HEK293 (cell line): ENCODE measurements at regions not wholly inside any gene's neighbourhood (a gene's known extent, or its start where the extent isn't known, plus 50 kb on each side); places are given as distances from the start of the nearest gene placed in this dataset.

Experiments
- CTCF ChIA-PET: fragments of 350-600 bp; formaldehyde crosslinking; extraction: SDS; loops from one replicate; lab custom pipeline; 2021; ENCODE audit warnings: antibody characterized with exemption; lab: Yijun Ruan, JAX
- POLR2A ChIA-PET: fragments of 300-600 bp; formaldehyde crosslinking; extraction: SDS; loops from one replicate; lab custom pipeline; 2020; ENCODE audit warnings: antibody characterized with exemption, inconsistent platforms; lab: Yijun Ruan, JAX
- H3K27ac ChIP-seq: fragments of 200-500 bp; sonication (Bioruptor generic); 2 replicates; pipeline ENCODE4 v1.5.1; 2014; ENCODE audit warnings: low read depth, low read length, control low read depth, inconsistent platforms; ENCODE audit errors: extremely low read depth
- H3K36me3 ChIP-seq, 2 experiments: fragments of 200-500 bp in 1 of 2; sonication (Bioruptor generic) in 1 of 2; 1 replicate in 1 of 2; 2 replicates in 1 of 2; pipeline ENCODE4 v1.5.1; 2014 to 2017; ENCODE audit warnings: inconsistent platforms in 2 of 2, low read length in 2 of 2; ENCODE audit not compliant: control insufficient read depth in 2 of 2, insufficient read depth in 1 of 2
- H3K4me1 ChIP-seq: fragments of 200-500 bp; sonication (Bioruptor generic); 2 replicates; pipeline ENCODE4 v1.5.1; 2014; ENCODE audit warnings: mild to moderate bottlenecking, low read length, inconsistent platforms; ENCODE audit not compliant: control insufficient read depth, insufficient read depth
- H3K4me3 ChIP-seq: 2 replicates; pipeline ENCODE4 v1.5.1; 2011; ENCODE audit warnings: low read depth, mild to moderate bottlenecking, control low read depth, low read length, moderate library complexity
- H3K9me3 ChIP-seq: fragments of 200-500 bp; sonication (Bioruptor generic); 2 replicates; pipeline ENCODE4 v1.5.1; 2014; ENCODE audit warnings: low read depth, low read length, inconsistent platforms; ENCODE audit not compliant: control insufficient read depth, insufficient read depth
- BCL11B ChIP-seq: fragments of 450-650 bp; formaldehyde crosslinking; IDR thresholded peaks from 2 replicates; pipeline ENCODE4 v1.5.1; 2016; ENCODE audit warnings: low read depth, missing biosample characterization, missing genetic modification characterization
- KLF9 ChIP-seq: fragments of 450-650 bp; formaldehyde crosslinking; IDR thresholded peaks from 2 replicates; pipeline ENCODE4 v1.5.1; 2016; ENCODE audit warnings: missing biosample characterization, missing genetic modification characterization, low read depth
- MZF1 ChIP-seq: fragments of 450-650 bp; formaldehyde crosslinking; IDR thresholded peaks from 2 replicates; pipeline ENCODE4 v1.5.1; 2017; ENCODE audit warnings: missing biosample characterization, missing genetic modification characterization, borderline replicate concordance
- OSR2 ChIP-seq: fragments of 450-650 bp; formaldehyde crosslinking; IDR thresholded peaks from 2 replicates; pipeline ENCODE4 v1.5.1; 2016; ENCODE audit warnings: missing biosample characterization, missing genetic modification characterization
- PRDM1 ChIP-seq: fragments of 450-650 bp; formaldehyde crosslinking; IDR thresholded peaks from 2 replicates; pipeline ENCODE4; 2016; ENCODE audit warnings: missing biosample characterization, missing genetic modification characterization
- SP7 ChIP-seq: fragments of 450-650 bp; formaldehyde crosslinking; IDR thresholded peaks from 2 replicates; pipeline ENCODE4 v1.5.1; 2016; ENCODE audit warnings: missing biosample characterization, missing genetic modification characterization
- YY1 ChIP-seq: fragments of 450-650 bp; formaldehyde crosslinking; IDR thresholded peaks from 2 replicates; pipeline ENCODE4 v1.5.1; 2018; ENCODE audit warnings: missing biosample characterization, missing genetic modification characterization
- ZBTB17 ChIP-seq: fragments of 450-650 bp; formaldehyde crosslinking; IDR thresholded peaks from 2 replicates; pipeline ENCODE4 v1.5.1; 2016; ENCODE audit warnings: missing biosample characterization, missing genetic modification characterization
- ZBTB21 ChIP-seq: fragments of 450-650 bp; formaldehyde crosslinking; IDR thresholded peaks from 2 replicates; pipeline ENCODE4 v1.5.1; 2017; ENCODE audit warnings: missing biosample characterization, missing genetic modification characterization
- ZNF112 ChIP-seq: fragments of 450-650 bp; formaldehyde crosslinking; IDR thresholded peaks from 2 replicates; pipeline ENCODE4 v1.5.0; 2017; ENCODE audit warnings: missing biosample characterization, missing genetic modification characterization
- ZNF146 ChIP-seq: fragments of 450-650 bp; formaldehyde crosslinking; IDR thresholded peaks from 2 replicates; pipeline ENCODE4 v1.5.1; 2016; ENCODE audit warnings: missing biosample characterization, missing genetic modification characterization
- ZNF2 ChIP-seq: fragments of 450-650 bp; formaldehyde crosslinking; IDR thresholded peaks from 2 replicates; pipeline ENCODE4 v1.5.1; 2016; ENCODE audit warnings: missing biosample characterization, missing genetic modification characterization
- ZNF202 ChIP-seq: fragments of 450-650 bp; formaldehyde crosslinking; IDR thresholded peaks from 2 replicates; pipeline ENCODE4 v1.5.1; 2016; ENCODE audit warnings: missing biosample characterization, missing genetic modification characterization, borderline replicate concordance
- ZNF211 ChIP-seq: fragments of 450-650 bp; formaldehyde crosslinking; IDR thresholded peaks from 2 replicates; pipeline ENCODE4 v1.5.1; 2016; ENCODE audit warnings: low read depth, missing biosample characterization, missing genetic modification characterization
- ZNF473 ChIP-seq: fragments of 450-650 bp; formaldehyde crosslinking; IDR thresholded peaks from 2 replicates; pipeline ENCODE4 v1.5.1; 2017; ENCODE audit warnings: missing biosample characterization, missing genetic modification characterization
- ZNF626 ChIP-seq: fragments of 450-650 bp; sonication (Bioruptor Pico); formaldehyde crosslinking; IDR thresholded peaks from 2 replicates; pipeline ENCODE4 v1.5.1; 2018; ENCODE audit warnings: missing biosample characterization, missing genetic modification characterization, inconsistent platforms
- ZNF76 ChIP-seq: fragments of 450-650 bp; formaldehyde crosslinking; IDR thresholded peaks from 2 replicates; pipeline ENCODE4; 2016; ENCODE audit warnings: low read depth, missing biosample characterization, missing genetic modification characterization, borderline replicate concordance
- ZNF785 ChIP-seq: fragments of 450-650 bp; formaldehyde crosslinking; IDR thresholded peaks from 2 replicates; pipeline ENCODE4 v1.5.1; 2016; ENCODE audit warnings: missing biosample characterization, missing genetic modification characterization
- ZSCAN23 ChIP-seq: fragments of 450-650 bp; formaldehyde crosslinking; IDR thresholded peaks from 2 replicates; pipeline ENCODE4 v1.5.1; 2016; ENCODE audit warnings: missing biosample characterization, missing genetic modification characterization
- TF ChIP-seq, protein P1 (sequence below): fragments of 450-650 bp; formaldehyde crosslinking; conservative IDR thresholded peaks from 2 replicates; pipeline ENCODE4 v1.5.1; 2016; ENCODE audit warnings: low read depth, missing biosample characterization, missing genetic modification characterization
- TF ChIP-seq, protein P2 (sequence below): fragments of 450-650 bp; formaldehyde crosslinking; IDR thresholded peaks from 2 replicates; pipeline ENCODE4 v1.5.1; 2016; ENCODE audit warnings: missing biosample characterization, missing genetic modification characterization, borderline replicate concordance
- TF ChIP-seq, protein P3 (sequence below): fragments of 450-650 bp; formaldehyde crosslinking; IDR thresholded peaks from 2 replicates; pipeline ENCODE4 v1.5.1; 2016; ENCODE audit warnings: missing biosample characterization, missing genetic modification characterization

DNA sequence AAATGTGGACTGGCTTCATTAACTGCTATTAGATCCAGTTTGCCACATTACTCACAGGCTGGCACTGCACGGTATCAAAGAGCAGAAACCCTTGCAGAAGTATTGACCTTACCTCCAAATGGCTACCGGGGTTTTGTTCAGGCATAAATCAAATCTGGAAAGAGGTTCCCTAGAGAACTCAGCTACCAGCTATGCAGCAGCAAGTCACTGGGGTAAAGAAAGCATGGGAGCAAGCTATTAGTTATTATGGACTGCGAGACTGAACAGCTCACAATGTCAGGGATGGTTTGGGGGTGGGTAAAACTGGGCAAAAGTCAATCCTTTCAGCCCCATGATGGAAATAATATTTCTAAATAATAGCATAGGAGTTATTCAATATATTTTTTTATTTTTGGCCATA, 128.1 kb downstream of the FANCF start (continued):
- TF ChIP-seq KLF9 (tag by site-specific recombination), result no peak
- no peak for TF ChIP-seq ZNF76 (tag by site-specific recombination)
- no peak for TF ChIP-seq ZNF202
- TF ChIP-seq ZBTB21 (tag by site-specific recombination), result no peak
- no peak for TF ChIP-seq ZNF785 (tag by site-specific recombination)
- TF ChIP-seq, protein P1, sequence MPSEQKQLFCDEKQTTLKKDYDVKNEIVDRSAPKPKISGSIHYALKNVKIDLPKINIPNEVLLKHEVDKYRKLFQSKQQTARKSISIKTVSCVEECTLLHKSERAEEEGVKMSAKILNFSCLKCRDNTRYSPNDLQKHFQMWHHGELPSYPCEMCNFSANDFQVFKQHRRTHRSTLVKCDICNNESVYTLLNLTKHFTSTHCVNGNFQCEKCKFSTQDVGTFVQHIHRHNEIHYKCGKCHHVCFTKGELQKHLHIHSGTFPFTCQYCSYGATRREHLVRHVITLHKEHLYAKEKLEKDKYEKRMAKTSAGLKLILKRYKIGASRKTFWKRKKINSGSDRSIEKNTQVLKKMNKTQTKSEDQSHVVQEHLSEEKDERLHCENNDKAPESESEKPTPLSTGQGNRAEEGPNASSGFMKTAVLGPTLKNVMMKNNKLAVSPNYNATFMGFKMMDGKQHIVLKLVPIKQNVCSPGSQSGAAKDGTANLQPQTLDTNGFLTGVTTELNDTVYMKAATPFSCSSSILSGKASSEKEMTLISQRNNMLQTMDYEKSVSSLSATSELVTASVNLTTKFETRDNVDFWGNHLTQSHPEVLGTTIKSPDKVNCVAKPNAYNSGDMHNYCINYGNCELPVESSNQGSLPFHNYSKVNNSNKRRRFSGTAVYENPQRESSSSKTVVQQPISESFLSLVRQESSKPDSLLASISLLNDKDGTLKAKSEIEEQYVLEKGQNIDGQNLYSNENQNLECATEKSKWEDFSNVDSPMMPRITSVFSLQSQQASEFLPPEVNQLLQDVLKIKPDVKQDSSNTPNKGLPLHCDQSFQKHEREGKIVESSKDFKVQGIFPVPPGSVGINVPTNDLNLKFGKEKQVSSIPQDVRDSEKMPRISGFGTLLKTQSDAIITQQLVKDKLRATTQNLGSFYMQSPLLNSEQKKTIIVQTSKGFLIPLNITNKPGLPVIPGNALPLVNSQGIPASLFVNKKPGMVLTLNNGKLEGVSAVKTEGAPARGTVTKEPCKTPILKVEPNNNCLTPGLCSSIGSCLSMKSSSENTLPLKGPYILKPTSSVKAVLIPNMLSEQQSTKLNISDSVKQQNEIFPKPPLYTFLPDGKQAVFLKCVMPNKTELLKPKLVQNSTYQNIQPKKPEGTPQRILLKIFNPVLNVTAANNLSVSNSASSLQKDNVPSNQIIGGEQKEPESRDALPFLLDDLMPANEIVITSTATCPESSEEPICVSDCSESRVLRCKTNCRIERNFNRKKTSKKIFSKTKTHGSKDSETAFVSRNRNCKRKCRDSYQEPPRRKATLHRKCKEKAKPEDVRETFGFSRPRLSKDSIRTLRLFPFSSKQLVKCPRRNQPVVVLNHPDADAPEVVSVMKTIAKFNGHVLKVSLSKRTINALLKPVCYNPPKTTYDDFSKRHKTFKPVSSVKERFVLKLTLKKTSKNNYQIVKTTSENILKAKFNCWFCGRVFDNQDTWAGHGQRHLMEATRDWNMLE (tag by site-specific recombination), result no peak
- TF ChIP-seq YY1, result no peak
- TF ChIP-seq ZNF146 (tag by site-specific recombination), result no peak
- TF ChIP-seq, all 188 proteins: peak for 0

DNA sequence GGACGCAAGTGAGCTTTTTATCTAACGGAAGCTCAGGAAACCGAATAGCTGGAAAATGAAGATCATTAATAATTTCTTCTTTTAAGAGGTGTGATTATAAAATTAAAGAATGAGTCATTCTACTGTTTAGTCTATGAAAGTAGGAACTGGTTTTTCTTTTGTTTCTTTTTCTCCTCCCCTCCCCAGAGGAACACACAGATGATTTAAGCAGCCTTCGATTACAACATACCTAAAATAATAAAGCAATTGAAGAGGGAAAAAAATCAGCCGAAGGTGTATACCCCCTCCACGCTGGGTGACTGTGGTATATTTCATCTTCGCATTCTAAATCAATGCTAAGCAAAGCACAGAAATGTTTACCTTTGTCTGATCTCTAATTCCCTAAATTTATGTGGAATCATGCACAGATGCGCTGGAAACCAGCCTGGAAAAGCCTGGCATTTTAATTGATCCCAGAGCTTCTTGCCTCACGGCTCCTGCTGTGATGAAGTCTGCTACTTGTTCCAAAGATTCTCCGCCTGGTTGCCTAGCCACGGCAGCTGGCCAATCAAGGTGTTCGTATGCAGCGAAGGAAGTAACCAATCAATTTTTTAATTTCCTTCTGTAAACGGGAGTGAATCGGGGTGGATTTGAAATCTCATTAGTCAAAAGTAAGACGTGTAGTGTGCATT, 133.9 kb downstream of the FANCF start:
- Histone ChIP-seq H3K4me3 (no peak overlapping the region), H3K27ac (no peak overlapping the region)
- ChIA-PET CTCF (interaction anchor here (0.5 to 0.7 kb wide), 3 partner anchors 124 to 1745 kb away, joined by 3 to 5 read pairs (median 5); no protein-coding TSS in a partner anchor), POLR2A (no interaction called here)
- TF ChIP-seq, protein P2, sequence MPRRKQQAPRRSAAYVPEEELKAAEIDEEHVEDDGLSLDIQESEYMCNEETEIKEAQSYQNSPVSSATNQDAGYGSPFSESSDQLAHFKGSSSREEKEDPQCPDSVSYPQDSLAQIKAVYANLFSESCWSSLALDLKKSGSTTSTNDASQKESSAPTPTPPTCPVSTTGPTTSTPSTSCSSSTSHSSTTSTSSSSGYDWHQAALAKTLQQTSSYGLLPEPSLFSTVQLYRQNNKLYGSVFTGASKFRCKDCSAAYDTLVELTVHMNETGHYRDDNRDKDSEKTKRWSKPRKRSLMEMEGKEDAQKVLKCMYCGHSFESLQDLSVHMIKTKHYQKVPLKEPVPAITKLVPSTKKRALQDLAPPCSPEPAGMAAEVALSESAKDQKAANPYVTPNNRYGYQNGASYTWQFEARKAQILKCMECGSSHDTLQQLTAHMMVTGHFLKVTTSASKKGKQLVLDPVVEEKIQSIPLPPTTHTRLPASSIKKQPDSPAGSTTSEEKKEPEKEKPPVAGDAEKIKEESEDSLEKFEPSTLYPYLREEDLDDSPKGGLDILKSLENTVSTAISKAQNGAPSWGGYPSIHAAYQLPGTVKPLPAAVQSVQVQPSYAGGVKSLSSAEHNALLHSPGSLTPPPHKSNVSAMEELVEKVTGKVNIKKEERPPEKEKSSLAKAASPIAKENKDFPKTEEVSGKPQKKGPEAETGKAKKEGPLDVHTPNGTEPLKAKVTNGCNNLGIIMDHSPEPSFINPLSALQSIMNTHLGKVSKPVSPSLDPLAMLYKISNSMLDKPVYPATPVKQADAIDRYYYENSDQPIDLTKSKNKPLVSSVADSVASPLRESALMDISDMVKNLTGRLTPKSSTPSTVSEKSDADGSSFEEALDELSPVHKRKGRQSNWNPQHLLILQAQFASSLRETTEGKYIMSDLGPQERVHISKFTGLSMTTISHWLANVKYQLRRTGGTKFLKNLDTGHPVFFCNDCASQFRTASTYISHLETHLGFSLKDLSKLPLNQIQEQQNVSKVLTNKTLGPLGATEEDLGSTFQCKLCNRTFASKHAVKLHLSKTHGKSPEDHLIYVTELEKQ, result no peak
- no peak for TF ChIP-seq OSR2
- TF ChIP-seq SP7, result no peak
- TF ChIP-seq, protein P3, sequence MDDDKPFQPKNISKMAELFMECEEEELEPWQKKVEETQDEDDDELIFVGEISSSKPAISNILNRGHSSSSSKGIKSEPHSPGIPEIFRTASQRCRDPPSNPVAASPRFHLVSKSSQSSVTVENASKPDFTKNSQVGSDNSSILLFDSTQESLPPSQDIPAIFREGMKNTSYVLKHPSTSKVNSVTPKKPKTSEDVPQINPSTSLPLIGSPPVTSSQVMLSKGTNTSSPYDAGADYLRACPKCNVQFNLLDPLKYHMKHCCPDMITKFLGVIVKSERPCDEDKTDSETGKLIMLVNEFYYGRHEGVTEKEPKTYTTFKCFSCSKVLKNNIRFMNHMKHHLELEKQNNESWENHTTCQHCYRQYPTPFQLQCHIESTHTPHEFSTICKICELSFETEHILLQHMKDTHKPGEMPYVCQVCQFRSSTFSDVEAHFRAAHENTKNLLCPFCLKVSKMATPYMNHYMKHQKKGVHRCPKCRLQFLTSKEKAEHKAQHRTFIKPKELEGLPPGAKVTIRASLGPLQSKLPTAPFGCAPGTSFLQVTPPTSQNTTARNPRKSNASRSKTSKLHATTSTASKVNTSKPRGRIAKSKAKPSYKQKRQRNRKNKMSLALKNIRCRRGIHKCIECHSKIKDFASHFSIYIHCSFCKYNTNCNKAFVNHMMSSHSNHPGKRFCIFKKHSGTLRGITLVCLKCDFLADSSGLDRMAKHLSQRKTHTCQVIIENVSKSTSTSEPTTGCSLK (tag by site-specific recombination), result no peak
- no peak for TF ChIP-seq ZNF112 (tag by site-specific recombination)
- no peak for TF ChIP-seq BCL11B
- no peak for TF ChIP-seq ZBTB17 (tag by site-specific recombination)
- no peak for TF ChIP-seq ZNF211
- no peak for TF ChIP-seq PRDM1
- TF ChIP-seq ZSCAN23 (tag by site-specific recombination), result no peak
- no peak for TF ChIP-seq ZNF473 (tag by site-specific recombination)
- no peak for TF ChIP-seq MZF1 (tag by site-specific recombination)
- no peak for TF ChIP-seq ZNF2 (tag by site-specific recombination)
- TF ChIP-seq ZNF146 (tag by site-specific recombination), result no peak
- TF ChIP-seq ZNF626 (tag by site-specific recombination), result no peak
- TF ChIP-seq, all 188 proteins: peak for 0
- H3K36me3 ChIP-seq, result no peaks in the 10 kb centered on the region
- no peaks in the 10 kb centered on the region for H3K4me1 ChIP-seq
- H3K9me3 ChIP-seq, result no peaks in the 10 kb centered on the region
